Smooth muscle cell (in vitro differentiated cells): ENCODE measurements at regions not wholly inside any gene's neighbourhood (a gene's known extent, or its start where the extent isn't known, plus 50 kb on each side); places are given as distances from the start of the nearest gene placed in this dataset.

Experiments used
- DNase-seq: peaks from one replicate; lab custom pipeline; 2025; ENCODE audit not compliant: unreplicated experiment; lab: John Stamatoyannopoulos, UW
- H2AFZ ChIP-seq: fragments of 200-600 bp; sonication (generic); 2 replicates; pipeline ENCODE4 v1.6.0; 2016; ENCODE audit warnings: antibody characterized with exemption, low read depth, mild to moderate bottlenecking
- H3F3A ChIP-seq: fragments of 200-600 bp; sonication (generic); 2 replicates; pipeline ENCODE4 v1.6.0; 2017; ENCODE audit warnings: antibody characterized with exemption, low read depth
- H3K27ac ChIP-seq: fragments of 200-600 bp; sonication (generic); 2 replicates; pipeline ENCODE4 v1.5.1; 2016; ENCODE audit warnings: low read depth, mild to moderate bottlenecking
- H3K27me3 ChIP-seq: fragments of 200-600 bp; sonication (generic); 2 replicates; pipeline ENCODE4 v1.6.1; 2016; ENCODE audit warnings: low read depth, mild to moderate bottlenecking
- H3K36me3 ChIP-seq: fragments of 200-600 bp; sonication (generic); 2 replicates; pipeline ENCODE4 v1.5.1; 2016; ENCODE audit warnings: low read depth
- H3K4me1 ChIP-seq: fragments of 200-600 bp; sonication (generic); 2 replicates; pipeline ENCODE4 v1.5.1; 2016; ENCODE audit warnings: low read depth
- H3K4me2 ChIP-seq: fragments of 200-600 bp; sonication (generic); 2 replicates; pipeline ENCODE4 v1.6.0; 2016; ENCODE audit warnings: mild to moderate bottlenecking
- H3K4me3 ChIP-seq: fragments of 200-600 bp; sonication (generic); 2 replicates; pipeline ENCODE4 v1.5.1; 2016; ENCODE audit warnings: mild to moderate bottlenecking
- H3K79me2 ChIP-seq: fragments of 200-600 bp; sonication (generic); 2 replicates; pipeline ENCODE4 v1.6.0; 2016; ENCODE audit warnings: low read depth, mild to moderate bottlenecking
- H3K9ac ChIP-seq: fragments of 200-600 bp; sonication (generic); 2 replicates; pipeline ENCODE4 v1.6.0; 2016; ENCODE audit warnings: low read depth
- H3K9me3 ChIP-seq: fragments of 200-600 bp; sonication (generic); replicated peaks from 2 replicates; pipeline ENCODE4 v1.5.1; 2016; ENCODE audit warnings: low read depth
- H4K20me1 ChIP-seq: fragments of 200-600 bp; sonication (generic); 2 replicates; pipeline ENCODE4 v1.6.0; 2016; ENCODE audit warnings: low read depth
- WGBS: methylation state at CpG from one replicate; pipeline ENCODE4 v1.1.7; 2016; ENCODE audit warnings: low lambda C conversion rate; 5-methylcytosine and 5-hydroxymethylcytosine counted together
- TF ChIP-seq, protein P1 (sequence below): fragments of 200-600 bp; sonication (generic); IDR thresholded peaks from 2 replicates; pipeline ENCODE4 v1.5.1; 2017; ENCODE audit warnings: borderline replicate concordance, mild to moderate bottlenecking, antibody characterized with exemption; ENCODE audit not compliant: insufficient read depth, poor library complexity, severe bottlenecking

DNA sequence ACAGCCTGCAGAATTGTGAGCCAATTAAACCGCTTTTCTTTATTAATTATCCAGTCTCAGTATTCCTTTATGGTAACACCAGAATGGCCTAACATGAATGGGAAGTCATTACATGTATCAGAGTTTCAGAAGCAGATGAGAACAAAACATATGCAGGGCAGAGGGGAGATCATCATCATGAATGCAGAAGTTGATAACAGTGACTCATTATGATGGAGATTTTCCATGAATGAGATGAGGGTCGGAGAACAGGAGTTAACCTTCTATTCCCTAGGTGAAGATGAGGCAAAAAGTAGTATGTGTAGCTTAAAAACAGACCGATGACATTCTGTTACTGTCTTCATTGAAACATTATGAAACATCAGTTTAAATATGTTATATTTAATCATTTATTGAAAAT is 59.5 kb upstream of the PPM1B start:
- H3K36me3 ChIP-seq, result no peaks in the 10 kb centered on the region
- WGBS, result 94% methylated on average over 3 of the region's 3 CpGs
- H3K4me3 ChIP-seq, result no peak overlapping the region
- no peak for DNase-seq
- H4K20me1 ChIP-seq, result no peaks in the 10 kb centered on the region
- no peak overlapping the region for H3K9ac ChIP-seq
- H2AFZ ChIP-seq, result no peak overlapping the region
- no peaks in the 10 kb centered on the region for H3K27me3 ChIP-seq
- TF ChIP-seq, protein P1, sequence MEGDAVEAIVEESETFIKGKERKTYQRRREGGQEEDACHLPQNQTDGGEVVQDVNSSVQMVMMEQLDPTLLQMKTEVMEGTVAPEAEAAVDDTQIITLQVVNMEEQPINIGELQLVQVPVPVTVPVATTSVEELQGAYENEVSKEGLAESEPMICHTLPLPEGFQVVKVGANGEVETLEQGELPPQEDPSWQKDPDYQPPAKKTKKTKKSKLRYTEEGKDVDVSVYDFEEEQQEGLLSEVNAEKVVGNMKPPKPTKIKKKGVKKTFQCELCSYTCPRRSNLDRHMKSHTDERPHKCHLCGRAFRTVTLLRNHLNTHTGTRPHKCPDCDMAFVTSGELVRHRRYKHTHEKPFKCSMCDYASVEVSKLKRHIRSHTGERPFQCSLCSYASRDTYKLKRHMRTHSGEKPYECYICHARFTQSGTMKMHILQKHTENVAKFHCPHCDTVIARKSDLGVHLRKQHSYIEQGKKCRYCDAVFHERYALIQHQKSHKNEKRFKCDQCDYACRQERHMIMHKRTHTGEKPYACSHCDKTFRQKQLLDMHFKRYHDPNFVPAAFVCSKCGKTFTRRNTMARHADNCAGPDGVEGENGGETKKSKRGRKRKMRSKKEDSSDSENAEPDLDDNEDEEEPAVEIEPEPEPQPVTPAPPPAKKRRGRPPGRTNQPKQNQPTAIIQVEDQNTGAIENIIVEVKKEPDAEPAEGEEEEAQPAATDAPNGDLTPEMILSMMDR, result no peak
- no peak overlapping the region for H3K27ac ChIP-seq
- H3F3A ChIP-seq, result no peaks in the 10 kb centered on the region
- H3K4me2 ChIP-seq, result no peak overlapping the region
- no peaks in the 10 kb centered on the region for H3K9me3 ChIP-seq
- no peaks in the 10 kb centered on the region for H3K4me1 ChIP-seq
- H3K79me2 ChIP-seq, result no peaks in the 10 kb centered on the region

DNA sequence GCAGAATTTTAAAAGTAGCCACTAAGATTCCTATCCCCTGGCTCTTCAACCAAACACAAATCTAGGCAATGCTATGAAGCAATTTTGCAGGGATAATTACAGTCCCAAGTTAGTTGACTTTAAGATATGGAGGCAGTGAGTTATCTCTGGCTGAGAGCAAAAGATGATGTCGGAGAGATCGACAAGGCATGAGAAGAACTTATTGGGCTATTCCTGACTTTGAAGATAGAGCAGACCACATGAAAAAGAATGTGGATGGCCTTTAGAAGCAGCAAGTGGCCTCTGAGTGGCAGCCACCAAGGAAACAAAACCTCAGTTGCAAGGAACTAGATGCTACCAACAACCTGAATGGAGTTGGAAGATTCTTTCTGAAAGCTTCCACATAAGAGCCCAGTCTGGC is 58.2 kb upstream of the PPM1B start:
- Histone ChIP-seq H3K36me3 (no peaks in the 10 kb centered on the region), H3K9ac (no peak overlapping the region), H3K4me2 (no peak overlapping the region), H3F3A (no peaks in the 10 kb centered on the region), H3K79me2 (no peaks in the 10 kb centered on the region), H2AFZ (no peak overlapping the region), H3K4me3 (no peak overlapping the region), H3K4me1 (no peaks in the 10 kb centered on the region), H3K27me3 (no peaks in the 10 kb centered on the region), H4K20me1 (no peaks in the 10 kb centered on the region), H3K9me3 (no peaks in the 10 kb centered on the region), H3K27ac (no peak overlapping the region)
- TF ChIP-seq, protein P1, result no peak
- WGBS, result 5% methylated on average over 2 of the region's 2 CpGs
- DNase-seq, result no peak

DNA sequence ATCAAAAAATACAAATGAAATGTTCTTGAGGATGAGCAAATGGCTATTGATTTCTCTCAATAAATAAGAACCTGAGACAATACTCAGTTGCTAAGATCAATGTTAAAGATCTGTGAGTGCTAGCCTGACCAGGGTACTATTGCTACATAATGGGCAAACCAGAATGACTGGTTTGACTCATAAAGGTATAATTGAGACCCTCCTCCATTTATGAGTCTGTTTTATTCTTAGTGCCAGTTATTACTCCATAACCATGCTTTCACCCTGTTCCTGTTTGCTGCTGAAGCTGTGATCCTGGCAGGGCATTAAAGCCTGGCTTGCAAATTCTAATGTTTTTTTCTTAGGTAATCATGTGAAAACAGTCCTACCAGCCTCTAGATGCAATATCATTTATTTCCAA is 56.6 kb upstream of the PPM1B start:
- TF ChIP-seq, protein P1, result no peak
- H3K27me3 ChIP-seq, result no peaks in the 10 kb centered on the region
- no peaks in the 10 kb centered on the region for H3K79me2 ChIP-seq
- H3K4me2 ChIP-seq, result no peak overlapping the region
- H4K20me1 ChIP-seq, result no peaks in the 10 kb centered on the region
- H3K27ac ChIP-seq, result no peak overlapping the region
- no peaks in the 10 kb centered on the region for H3K4me1 ChIP-seq
- no peaks in the 10 kb centered on the region for H3F3A ChIP-seq
- H2AFZ ChIP-seq, result no peak overlapping the region
- no peak overlapping the region for H3K9ac ChIP-seq
- no peaks in the 10 kb centered on the region for H3K36me3 ChIP-seq
- H3K4me3 ChIP-seq, result no peak overlapping the region
- H3K9me3 ChIP-seq, result no peaks in the 10 kb centered on the region
- no peak for DNase-seq

DNA sequence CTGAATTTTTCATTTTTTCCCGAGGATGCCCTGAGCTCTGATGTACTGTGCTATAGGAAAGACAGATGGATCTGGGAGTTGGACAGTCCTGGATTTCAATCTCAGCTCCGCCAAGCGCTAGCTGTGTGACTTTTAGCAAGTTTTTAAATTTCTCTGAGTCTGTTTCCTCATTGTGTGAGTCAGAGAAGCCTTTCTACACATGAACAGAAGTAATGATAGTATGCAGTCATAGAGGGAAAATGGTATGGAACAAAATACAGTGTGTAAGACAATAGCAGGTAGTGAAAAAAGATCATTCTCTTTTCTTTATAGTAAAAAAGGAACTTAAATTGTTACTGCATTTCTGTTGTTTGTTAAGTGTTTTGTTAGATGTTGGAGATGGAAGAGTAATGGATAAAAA is 52.4 kb upstream of the PPM1B start:
- H3K27me3 ChIP-seq, result no peaks in the 10 kb centered on the region
- TF ChIP-seq, protein P1, result no peak
- H3K4me1 ChIP-seq, result no peaks in the 10 kb centered on the region
- H3K4me3 ChIP-seq, result no peak overlapping the region
- no peak overlapping the region for H3K27ac ChIP-seq
- no peak overlapping the region for H3K9ac ChIP-seq
- no peaks in the 10 kb centered on the region for H3K9me3 ChIP-seq
- H3K36me3 ChIP-seq, result no peaks in the 10 kb centered on the region
- no peaks in the 10 kb centered on the region for H3K79me2 ChIP-seq
- no peak overlapping the region for H2AFZ ChIP-seq
- DNase-seq, result no peak
- H3F3A ChIP-seq, result no peaks in the 10 kb centered on the region
- H4K20me1 ChIP-seq, result no peaks in the 10 kb centered on the region
- 96% methylated on average over 3 of the region's 3 CpGs for WGBS
- H3K4me2 ChIP-seq, result no peak overlapping the region
